Endothelial cell of umbilical vein (primary cell): ENCODE measurements at regions not wholly inside any gene's neighbourhood (a gene's known extent, or its start where the extent isn't known, plus 50 kb on each side); places are given as distances from the start of the nearest gene placed in this dataset.

Source experiments
- BruUV-seq: library from RNA; stranded (reverse); fragments of 400-500 nt; replicated peaks from 2 replicates; lab custom pipeline; 2021; lab: Mats Ljungman, UMichigan
- CTCF ChIA-PET: fragments of 300-600, 350-600 bp; sonication (Branson Sonifier 250); formaldehyde crosslinking; loops from one replicate; lab custom pipeline; 2021; ENCODE audit warnings: antibody characterized with exemption, inconsistent platforms; lab: Charles Lee
- POLR2A ChIA-PET: fragments of 300-600, 350-600 bp; sonication (Branson Sonifier 250); formaldehyde crosslinking; loops from one replicate; lab custom pipeline; 2021; ENCODE audit warnings: antibody characterized with exemption, inconsistent platforms; lab: Charles Lee
- DNase-seq: peaks from one replicate; pipeline ENCODE4 v3.0.0-alpha.2; 2011; ENCODE audit warnings: low read depth, low spot score
- FAIRE-seq: peaks from 2 replicates; lab custom pipeline; 2011; peaks lifted over from hg19 to GRCh38; lab: Jason Lieb, UNC
- H2AFZ ChIP-seq: 2 replicates; pipeline ENCODE4 v1.6.0; 2012; ENCODE audit warnings: low read depth, low read length, control low read depth, inconsistent platforms
- H3K27ac ChIP-seq: 2 replicates; pipeline ENCODE4 v1.5.1; 2011; ENCODE audit warnings: low read depth, mild to moderate bottlenecking, control low read depth, low read length, moderate library complexity; ENCODE audit not compliant: insufficient read depth
- H3K27me3 ChIP-seq, 2 experiments: 2 replicates each; pipeline versions ENCODE4 v1.6.0 to v1.6.1; 2011; ENCODE audit warnings: low read length in 2 of 2, mixed read lengths in 1 of 2; ENCODE audit not compliant: control insufficient read depth in 2 of 2, insufficient read depth in 2 of 2
- H3K36me3 ChIP-seq, 2 experiments: 2 replicates in 1 of 2; 3 replicates in 1 of 2; pipeline ENCODE4 v1.5.1; 2011; ENCODE audit warnings: low read length in 2 of 2, mild to moderate bottlenecking in 1 of 2, moderate library complexity in 1 of 2; ENCODE audit not compliant: control insufficient read depth in 2 of 2, insufficient read depth in 2 of 2; ENCODE audit errors: extremely low read depth in 1 of 2
- H3K4me1 ChIP-seq: 3 replicates; pipeline ENCODE4 v1.5.1; 2011; ENCODE audit warnings: mild to moderate bottlenecking, low read length; ENCODE audit not compliant: control insufficient read depth, insufficient read depth; ENCODE audit errors: extremely low read depth
- H3K4me2 ChIP-seq: 2 replicates; pipeline ENCODE4 v1.6.1; 2011; ENCODE audit warnings: low read length, control low read depth, mixed read lengths; ENCODE audit not compliant: insufficient read depth
- H3K4me3 ChIP-seq, 3 experiments: fragments of 200-600 bp in 1 of 3; sonication (generic), shearing (Covaris generic) in 1 of 3; replicated peaks in 1 of 3; 2 replicates each; pipeline ENCODE4 v1.5.1; 2011 to 2016; ENCODE audit warnings: control low read depth in 3 of 3, low read length in 3 of 3, mild to moderate bottlenecking in 2 of 3, inconsistent platforms in 1 of 3, low read depth in 1 of 3, moderate library complexity in 1 of 3; ENCODE audit not compliant: insufficient read depth in 1 of 3
- H3K79me2 ChIP-seq: 2 replicates; pipeline ENCODE4 v1.6.0; 2012; ENCODE audit warnings: low read length, inconsistent platforms; ENCODE audit not compliant: control insufficient read depth, insufficient read depth
- H3K9ac ChIP-seq: replicated peaks from 2 replicates; pipeline ENCODE3; 2011; ENCODE audit warnings: low read length, control low read depth; ENCODE audit not compliant: insufficient read depth; ENCODE audit errors: extremely low read depth
- H3K9me1 ChIP-seq: replicated peaks from 3 replicates; pipeline ENCODE4 v1.6.0; 2011; ENCODE audit warnings: mild to moderate bottlenecking, low read length; ENCODE audit not compliant: control insufficient read depth, insufficient read depth; ENCODE audit errors: extremely low read depth
- H3K9me3 ChIP-seq: replicated peaks from 2 replicates; pipeline ENCODE4 v1.5.1; 2012; ENCODE audit warnings: low read length, inconsistent platforms; ENCODE audit not compliant: control insufficient read depth, insufficient read depth
- H4K20me1 ChIP-seq: replicated peaks from 2 replicates; pipeline ENCODE3; 2011; ENCODE audit warnings: mild to moderate bottlenecking, low read length; ENCODE audit not compliant: control insufficient read depth, insufficient read depth; ENCODE audit errors: extremely low read depth
- CTCF ChIP-seq, 2 donors: IDR thresholded peaks; 1 replicate in 1 of 2; 2 replicates in 1 of 2; pipeline ENCODE4 v1.5.1; 2011; ENCODE audit warnings: low read length in 2 of 2, mild to moderate bottlenecking in 2 of 2, moderate library complexity in 2 of 2, control low read depth in 1 of 2, inconsistent platforms in 1 of 2, low read depth in 1 of 2; ENCODE audit not compliant: insufficient read depth in 1 of 2; ENCODE audit errors: extremely low read depth in 1 of 2
- EZH2 ChIP-seq: IDR thresholded peaks from 2 replicates; pipeline ENCODE4 v1.6.1; 2012; ENCODE audit warnings: borderline replicate concordance, low read depth, mild to moderate bottlenecking, moderate library complexity, low read length, inconsistent platforms; ENCODE audit not compliant: severe bottlenecking
- FOS ChIP-seq: IDR thresholded peaks from 2 replicates; pipeline ENCODE4 v1.6.1; 2011; ENCODE audit warnings: mild to moderate bottlenecking, low read length, moderate library complexity, borderline replicate concordance; ENCODE audit not compliant: insufficient read depth
- GATA2 ChIP-seq: IDR thresholded peaks from 2 replicates; pipeline ENCODE4 v1.7.0; 2011; ENCODE audit warnings: low read depth, mild to moderate bottlenecking, moderate library complexity, mixed read lengths, low read length; ENCODE audit not compliant: insufficient read length, insufficient read depth
- JUN ChIP-seq: IDR thresholded peaks from 2 replicates; pipeline ENCODE4 v1.6.1; 2011; ENCODE audit warnings: borderline replicate concordance, low read depth; ENCODE audit not compliant: insufficient read length, insufficient read depth
- MAX ChIP-seq: IDR thresholded peaks from 2 replicates; pipeline ENCODE4 v1.6.1; 2011; ENCODE audit not compliant: insufficient read depth, insufficient read length
- MYC ChIP-seq: IDR thresholded peaks from one replicate; pipeline ENCODE4 v1.6.1; 2011; ENCODE audit warnings: mild to moderate bottlenecking, low read depth, low read length
- POLR2A ChIP-seq: IDR thresholded peaks from 2 replicates; pipeline ENCODE4 v1.6.1; 2012; ENCODE audit warnings: low read depth, mild to moderate bottlenecking, control low read depth, low read length
- POLR2AphosphoS5 ChIP-seq: IDR thresholded peaks from 2 replicates; pipeline ENCODE4 v1.6.1; 2012; ENCODE audit warnings: low read depth, mild to moderate bottlenecking, control low read depth, low read length, moderate library complexity; ENCODE audit not compliant: insufficient read depth
- dilution Hi-C: fragments of 300-500 bp; cut with MboI; formaldehyde crosslinking; loops from one replicate; pipeline ENCODE4 v1.15.0; 2019; ENCODE audit warnings: low sequenced_read_pairs; ENCODE audit not compliant: extremely low pct_ligation_motif_present
- intact Hi-C: fragments of 100-400 bp; cut with micrococcal nuclease; formaldehyde crosslinking; loops from one replicate; pipeline ENCODE4 v1.10.0; 2022

- DNase-seq (no peak), FAIRE-seq (no peak)
- TF ChIP-seq POLR2AphosphoS5: no peak
- peak; percentile 10 to 18 for TF ChIP-seq CTCF (IDR thresholded peaks at IDR 0.05; ENCODE audit: extremely low read depth in 1 of 2, insufficient read depth in 1 of 2, low read depth in 1 of 2, low read length in 2 of 2)
- POLR2A ChIA-PET: no interaction called here
- H3K4me3 ChIP-seq: no peak overlapping the region
- no peaks in the 10 kb centered on the region for H3K9me3 ChIP-seq
- H3K4me1 ChIP-seq: no peaks in the 10 kb centered on the region
- no peak overlapping the region for H3K9ac ChIP-seq
- intact Hi-C loops: no loop called here
- H2AFZ ChIP-seq: no peak overlapping the region
- H3K4me2 ChIP-seq: no peak overlapping the region
- BruUV-seq: no TSS peak
- no peaks in the 10 kb centered on the region for H3K79me2 ChIP-seq
- H4K20me1 ChIP-seq: no peaks in the 10 kb centered on the region
- CTCF ChIA-PET: interaction anchor here (0.6 to 3.4 kb wide), 8 partner anchors 13 to 536 kb away, joined by 3 to 21 read pairs (median 3); no protein-coding TSS in a partner anchor
- H3K36me3 ChIP-seq: no peaks in the 10 kb centered on the region
- dilution Hi-C loops: no loop called here
- H3K9me1 ChIP-seq: no peaks in the 10 kb centered on the region
- no peaks in the 10 kb centered on the region for H3K27me3 ChIP-seq
- no peak overlapping the region for H3K27ac ChIP-seq
These were observed 596.1 kb downstream of the ETNK1 start for GRCh38 chr12:23221066-23221465.

GRCh38 chr12:23221926-23222325 lies 597.0 kb downstream of the ETNK1 start:
- no peak overlapping the region for H3K4me2 ChIP-seq
- no peak overlapping the region for H2AFZ ChIP-seq
- H3K4me3 ChIP-seq: no peak overlapping the region
- no peaks in the 10 kb centered on the region for H3K4me1 ChIP-seq
- no peaks in the 10 kb centered on the region for H3K79me2 ChIP-seq
- dilution Hi-C loops: no loop called here
- ChIA-PET POLR2A (no interaction called here), CTCF (interaction anchor here (0.9 to 3.4 kb wide), 5 partner anchors 26 to 535 kb away, joined by 3 to 21 read pairs (median 3); no protein-coding TSS in a partner anchor)
- no peaks in the 10 kb centered on the region for H4K20me1 ChIP-seq
- no peaks in the 10 kb centered on the region for H3K9me1 ChIP-seq
- no peaks in the 10 kb centered on the region for H3K36me3 ChIP-seq
- no peak for DNase-seq
- H3K9me3 ChIP-seq: no peaks in the 10 kb centered on the region
- TF ChIP-seq GATA2: no peak
- TF ChIP-seq MYC: no peak
- TF ChIP-seq POLR2A: no peak
- TF ChIP-seq CTCF (IDR thresholded peaks at IDR 0.05; ENCODE audit: extremely low read depth in 1 of 2, insufficient read depth in 1 of 2, low read depth in 1 of 2, low read length in 2 of 2): no peak
- TF ChIP-seq JUN: no peak
- TF ChIP-seq EZH2: no peak
- no peak for TF ChIP-seq FOS
- no peak for TF ChIP-seq MAX
- no peak for TF ChIP-seq POLR2AphosphoS5
- H3K27me3 ChIP-seq: no peaks in the 10 kb centered on the region
- H3K9ac ChIP-seq: no peak overlapping the region
- intact Hi-C loops: no loop called here
- BruUV-seq: no TSS peak
- no peak overlapping the region for H3K27ac ChIP-seq
- no peak for FAIRE-seq
